ENCODE measurements at regions not wholly inside any gene's neighbourhood (a gene's known extent, or its start where the extent isn't known, plus 50 kb on each side); places are given as distances from the start of the nearest gene placed in this dataset.

DNA sequence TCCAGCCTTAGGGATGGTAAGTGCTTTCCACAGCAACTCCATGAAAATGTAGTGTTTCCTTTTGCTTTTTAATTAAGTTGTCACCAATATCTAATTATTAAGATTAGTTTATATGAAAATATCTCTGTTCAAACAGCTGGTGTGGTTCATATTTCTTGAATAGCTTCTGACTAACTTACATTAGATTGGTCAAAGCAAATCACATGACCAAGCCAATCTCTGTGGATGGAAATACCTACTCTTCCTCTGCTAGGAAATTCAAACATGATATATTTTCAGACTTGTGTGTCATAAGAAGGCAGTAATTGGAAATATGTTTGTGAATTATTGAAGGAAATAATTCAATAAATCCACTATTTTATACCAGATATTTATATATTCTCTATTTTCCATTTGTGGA is 54.6 kb upstream of the CADM2 start:
- no peaks in the 10 kb centered on the region for H3K79me2 ChIP-seq (ENCODE audit: control insufficient read depth in 1 of 2, insufficient read depth in 2 of 2, low read length in 2 of 2)
- H3K18ac ChIP-seq (ENCODE audit: extremely low read depth, low read length) = no peak overlapping the region
- H3K79me1 ChIP-seq (ENCODE audit: low read depth, low read length) = no peaks in the 10 kb centered on the region
- FAIRE-seq = no peak
- H2BK20ac ChIP-seq (ENCODE audit: low read length) = no peak overlapping the region
- CTCF ChIA-PET (ENCODE audit: partially characterized antibody) = interaction anchor here (0.6 to 1.0 kb wide), 2 partner anchors 32 to 671 kb away, joined by 3 read pairs; no protein-coding TSS in a partner anchor
- no peak overlapping the region for H3K4me3 ChIP-seq (ENCODE audit: extremely low read depth in 1 of 4, insufficient read depth in 2 of 4, low read depth in 3 of 4, low read length in 4 of 4)
- H2BK12ac ChIP-seq (ENCODE audit: low read depth, low read length) = no peak overlapping the region
- H3K9ac ChIP-seq (replicated peaks in 1 of 4; ENCODE audit: extremely low read depth in 1 of 4, low read depth in 3 of 4, low read length in 3 of 4) = no peak overlapping the region
- H4K5ac ChIP-seq (ENCODE audit: insufficient read length, low read depth, low read length) = no peak overlapping the region
- no peak overlapping the region for H3K14ac ChIP-seq (ENCODE audit: insufficient read length)
- no peak overlapping the region for H3K4ac ChIP-seq (replicated peaks; ENCODE audit: insufficient read length, low read depth, low read length)
- H3K4me1 ChIP-seq (replicated peaks in 1 of 4; ENCODE audit: control insufficient read depth in 3 of 4, insufficient read depth in 4 of 4, low read length in 3 of 4) = no peaks in the 10 kb centered on the region; a peak in 1 of 7 replicates
- no peak overlapping the region for H2BK15ac ChIP-seq (ENCODE audit: low read length)
- H3K36me3 ChIP-seq (ENCODE audit: control insufficient read depth in 2 of 4, insufficient read depth in 4 of 4, low read length in 3 of 4) = no peaks in the 10 kb centered on the region; a peak in 1 of 8 replicates
- no peak overlapping the region for H4K8ac ChIP-seq (ENCODE audit: extremely low read depth, insufficient read depth, low read length)
- no peak overlapping the region for H2AFZ ChIP-seq (ENCODE audit: low read length)
- H4K20me1 ChIP-seq (replicated peaks in 1 of 2; ENCODE audit: control insufficient read depth in 1 of 2, insufficient read depth in 2 of 2, low read length in 2 of 2) = no peaks in the 10 kb centered on the region
- H2BK5ac ChIP-seq (ENCODE audit: low read depth, low read length) = no peak overlapping the region
- no peak overlapping the region for H3K56ac ChIP-seq (replicated peaks; ENCODE audit: insufficient read length, low read depth, low read length)
- no peak overlapping the region for H3K27ac ChIP-seq (ENCODE audit: low read depth, low read length)
- H2BK120ac ChIP-seq (replicated peaks; ENCODE audit: low read depth, low read length) = no peak overlapping the region
- no peaks in the 10 kb centered on the region for H3K27me3 ChIP-seq (replicated peaks in 1 of 4; ENCODE audit: control insufficient read depth in 3 of 4, extremely low read depth in 1 of 4, insufficient read depth in 3 of 4, low read length in 3 of 4)
- H3K9me3 ChIP-seq (ENCODE audit: insufficient read depth in 2 of 2, low read depth in 1 of 2, low read length in 1 of 2) = peaks cover 9% of the 10 kb centered on the region in 2 experiments; a peak in 3 of 4 replicates
- H3K23ac ChIP-seq (ENCODE audit: insufficient read length) = no peak overlapping the region
- no peak overlapping the region for H2AK5ac ChIP-seq (ENCODE audit: low read depth, low read length)
- POLR2A ChIA-PET (ENCODE audit: partially characterized antibody) = interaction anchor here (0.6 kb wide), 1 partner anchor 9 kb away, joined by 3 read pairs; no protein-coding TSS in a partner anchor
- DNase-seq (ENCODE audit: low read depth in 1 of 2, low spot score in 2 of 2) = no peak
- no peak overlapping the region for H3K4me2 ChIP-seq (ENCODE audit: insufficient read depth in 1 of 2, low read depth in 2 of 2, low read length in 2 of 2)
- H3K23me2 ChIP-seq (ENCODE audit: low read depth, low read length) = no peaks in the 10 kb centered on the region
- H4K91ac ChIP-seq (replicated peaks; ENCODE audit: insufficient read length, low read length) = no peak overlapping the region
- TF ChIP-seq RBBP5 (IDR thresholded peaks at IDR 0.05; ENCODE audit: borderline replicate concordance, low read depth, low read length) (no peak), TAF7 (optimal IDR thresholded peaks at IDR 0.05; ENCODE audit: borderline replicate concordance, low read depth, low read length) (no peak), JUN (IDR thresholded peaks at IDR 0.05; ENCODE audit: low read depth, low read length) (no peak), POLR2AphosphoS5 (IDR thresholded peaks at IDR 0.05; ENCODE audit: low read depth, low read length) (no peak), CTBP2 (IDR thresholded peaks at IDR 0.05; ENCODE audit: borderline replicate concordance, insufficient read depth, insufficient read length, low read length) (no peak), POLR2A (IDR thresholded peaks at IDR 0.05; ENCODE audit: control extremely low read depth in 1 of 2, low read depth in 2 of 2, low read length in 2 of 2) (no peak), GABPA (IDR thresholded peaks at IDR 0.05; ENCODE audit: borderline replicate concordance, insufficient read depth, low read length) (no peak), SAP30 (IDR thresholded peaks at IDR 0.05; ENCODE audit: insufficient read depth, insufficient replicate concordance, low read length) (no peak), KDM4A (IDR thresholded peaks at IDR 0.05; ENCODE audit: low read depth, low read length, severe bottlenecking) (no peak), SIX5 (IDR thresholded peaks at IDR 0.05; ENCODE audit: low read depth, low read length) (no peak), HDAC2 (IDR thresholded peaks at IDR 0.05; ENCODE audit: borderline replicate concordance in 1 of 2, low read depth in 2 of 2, low read length in 2 of 2) (no peak), KDM5A (IDR thresholded peaks at IDR 0.05; ENCODE audit: low read length) (no peak), BACH1 (IDR thresholded peaks at IDR 0.05; ENCODE audit: low read length) (no peak), KDM1A (IDR thresholded peaks at IDR 0.05; ENCODE audit: borderline replicate concordance, low read length) (no peak)
- TF ChIP-seq, protein P1, sequence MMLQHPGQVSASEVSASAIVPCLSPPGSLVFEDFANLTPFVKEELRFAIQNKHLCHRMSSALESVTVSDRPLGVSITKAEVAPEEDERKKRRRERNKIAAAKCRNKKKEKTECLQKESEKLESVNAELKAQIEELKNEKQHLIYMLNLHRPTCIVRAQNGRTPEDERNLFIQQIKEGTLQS (IDR thresholded peaks at IDR 0.05; ENCODE audit: insufficient read depth, low read depth, low read length) = no peak
